ENCODE measurements at regions not wholly inside any gene's neighbourhood (a gene's known extent, or its start where the extent isn't known, plus 50 kb on each side); places are given as distances from the start of the nearest gene placed in this dataset.

DNA sequence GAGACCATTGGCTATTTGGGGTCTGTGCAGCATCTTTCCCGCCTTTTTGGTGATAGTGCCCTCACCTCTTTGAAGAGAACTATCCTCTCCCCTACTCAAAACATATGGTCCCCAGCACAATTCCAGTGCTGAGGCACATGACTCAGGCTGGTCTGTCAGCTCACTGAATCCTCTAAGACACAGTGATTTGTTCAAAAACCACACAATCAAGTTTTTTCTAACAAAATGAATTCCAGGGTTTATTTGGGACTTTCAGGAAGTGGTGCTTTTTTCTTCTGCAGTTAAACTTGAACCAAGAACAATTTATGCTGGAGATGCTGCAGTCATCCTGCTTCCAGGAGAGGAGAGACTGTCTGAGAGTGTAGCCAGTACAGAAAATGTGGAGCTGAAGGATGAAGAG, 142.5 kb upstream of the LMCD1 start:
- ATAC-seq (no peak), FAIRE-seq (no peak), DNase-seq (ENCODE audit: low read depth, low spot score) (no peak)
- Histone ChIP-seq H3K9ac (ENCODE audit: control insufficient read depth, insufficient read depth, low read length) (no peak overlapping the region), H3K27ac (ENCODE audit: control insufficient read depth, insufficient read depth) (no peak overlapping the region), H3K4me1 (ENCODE audit: control insufficient read depth, insufficient read depth, low read length) (no peaks in the 10 kb centered on the region), H3K9me3 (replicated peaks; ENCODE audit: control insufficient read depth, insufficient read depth, low read length) (no peaks in the 10 kb centered on the region; the same call in 2 of the 3 replicates), H3K27me3 (replicated peaks in 1 of 2; ENCODE audit: control insufficient read depth in 2 of 2, insufficient read depth in 2 of 2, low read length in 1 of 2) (no peaks in the 10 kb centered on the region), H3K4me2 (ENCODE audit: control insufficient read depth, insufficient read depth) (no peak overlapping the region), H2AFZ (ENCODE audit: control insufficient read depth, low read depth, low read length) (no peak overlapping the region), H3K4me3 (no peak overlapping the region), H3K36me3 (ENCODE audit: control insufficient read depth in 2 of 2, insufficient read depth in 2 of 2, low read length in 1 of 2) (no peaks in the 10 kb centered on the region), H4K20me1 (ENCODE audit: control insufficient read depth, insufficient read depth) (no peaks in the 10 kb centered on the region), H3K79me2 (ENCODE audit: control insufficient read depth, insufficient read depth, low read length) (no peaks in the 10 kb centered on the region)
- ChIA-PET RAD21 (ENCODE audit: unreplicated experiment) (no interaction called here), CTCF (interaction anchor here (1.8 kb wide), 1 partner anchor 11 kb away, joined by 4 read pairs; no protein-coding TSS in a partner anchor), POLR2A (no interaction called here), SMC1A (ENCODE audit: uncharacterized antibody, unreplicated experiment) (no interaction called here)
- intact Hi-C loops (cut with micrococcal nuclease; ENCODE audit: unreplicated experiment) (no loop called here), in situ Hi-C loops (cut with MboI) (no loop called here)
- no TSS peak for BruUV-seq (replicated peaks)
- 0% methylated on average over 1 of the region's 1 CpG for WGBS (ENCODE audit: insufficient coverage, insufficient replicate concordance, low lambda C conversion rate, missing lambda C conversion rate)
- TF ChIP-seq ZNF207 (IDR thresholded peaks at IDR 0.05; ENCODE audit: borderline replicate concordance): no peak
- no peak for TF ChIP-seq RUNX3 (IDR thresholded peaks at IDR 0.05; ENCODE audit: low read length)
- no peak for TF ChIP-seq SMARCA5 (IDR thresholded peaks at IDR 0.05)
- no peak for TF ChIP-seq NR2C1 (IDR thresholded peaks at IDR 0.05)
- no peak for TF ChIP-seq POU2F2 (IDR thresholded peaks at IDR 0.05; ENCODE audit: borderline replicate concordance, low read depth, low read length)
- TF ChIP-seq POLR2AphosphoS5 (IDR thresholded peaks at IDR 0.05; ENCODE audit: low read length): no peak
- TF ChIP-seq PBX3 (IDR thresholded peaks at IDR 0.05; ENCODE audit: insufficient replicate concordance, low read depth, low read length): no peak
- TF ChIP-seq RB1 (IDR thresholded peaks at IDR 0.05; ENCODE audit: borderline replicate concordance): no peak
- TF ChIP-seq, protein P1, sequence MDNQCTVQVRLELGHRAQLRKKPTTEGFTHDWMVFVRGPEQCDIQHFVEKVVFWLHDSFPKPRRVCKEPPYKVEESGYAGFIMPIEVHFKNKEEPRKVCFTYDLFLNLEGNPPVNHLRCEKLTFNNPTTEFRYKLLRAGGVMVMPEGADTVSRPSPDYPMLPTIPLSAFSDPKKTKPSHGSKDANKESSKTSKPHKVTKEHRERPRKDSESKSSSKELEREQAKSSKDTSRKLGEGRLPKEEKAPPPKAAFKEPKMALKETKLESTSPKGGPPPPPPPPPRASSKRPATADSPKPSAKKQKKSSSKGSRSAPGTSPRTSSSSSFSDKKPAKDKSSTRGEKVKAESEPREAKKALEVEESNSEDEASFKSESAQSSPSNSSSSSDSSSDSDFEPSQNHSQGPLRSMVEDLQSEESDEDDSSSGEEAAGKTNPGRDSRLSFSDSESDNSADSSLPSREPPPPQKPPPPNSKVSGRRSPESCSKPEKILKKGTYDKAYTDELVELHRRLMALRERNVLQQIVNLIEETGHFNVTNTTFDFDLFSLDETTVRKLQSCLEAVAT (IDR thresholded peaks at IDR 0.05): no peak
- TF ChIP-seq, protein P2, sequence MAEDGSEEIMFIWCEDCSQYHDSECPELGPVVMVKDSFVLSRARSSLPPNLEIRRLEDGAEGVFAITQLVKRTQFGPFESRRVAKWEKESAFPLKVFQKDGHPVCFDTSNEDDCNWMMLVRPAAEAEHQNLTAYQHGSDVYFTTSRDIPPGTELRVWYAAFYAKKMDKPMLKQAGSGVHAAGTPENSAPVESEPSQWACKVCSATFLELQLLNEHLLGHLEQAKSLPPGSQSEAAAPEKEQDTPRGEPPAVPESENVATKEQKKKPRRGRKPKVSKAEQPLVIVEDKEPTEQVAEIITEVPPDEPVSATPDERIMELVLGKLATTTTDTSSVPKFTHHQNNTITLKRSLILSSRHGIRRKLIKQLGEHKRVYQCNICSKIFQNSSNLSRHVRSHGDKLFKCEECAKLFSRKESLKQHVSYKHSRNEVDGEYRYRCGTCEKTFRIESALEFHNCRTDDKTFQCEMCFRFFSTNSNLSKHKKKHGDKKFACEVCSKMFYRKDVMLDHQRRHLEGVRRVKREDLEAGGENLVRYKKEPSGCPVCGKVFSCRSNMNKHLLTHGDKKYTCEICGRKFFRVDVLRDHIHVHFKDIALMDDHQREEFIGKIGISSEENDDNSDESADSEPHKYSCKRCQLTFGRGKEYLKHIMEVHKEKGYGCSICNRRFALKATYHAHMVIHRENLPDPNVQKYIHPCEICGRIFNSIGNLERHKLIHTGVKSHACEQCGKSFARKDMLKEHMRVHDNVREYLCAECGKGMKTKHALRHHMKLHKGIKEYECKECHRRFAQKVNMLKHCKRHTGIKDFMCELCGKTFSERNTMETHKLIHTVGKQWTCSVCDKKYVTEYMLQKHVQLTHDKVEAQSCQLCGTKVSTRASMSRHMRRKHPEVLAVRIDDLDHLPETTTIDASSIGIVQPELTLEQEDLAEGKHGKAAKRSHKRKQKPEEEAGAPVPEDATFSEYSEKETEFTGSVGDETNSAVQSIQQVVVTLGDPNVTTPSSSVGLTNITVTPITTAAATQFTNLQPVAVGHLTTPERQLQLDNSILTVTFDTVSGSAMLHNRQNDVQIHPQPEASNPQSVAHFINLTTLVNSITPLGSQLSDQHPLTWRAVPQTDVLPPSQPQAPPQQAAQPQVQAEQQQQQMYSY (CRISPR knock-in tag; IDR thresholded peaks at IDR 0.05): no peak
- TF ChIP-seq BMI1 (IDR thresholded peaks at IDR 0.05; ENCODE audit: borderline replicate concordance): no peak
- no peak for TF ChIP-seq POLR2A (IDR thresholded peaks at IDR 0.05; ENCODE audit: low read depth, low read length)
- no peak for TF ChIP-seq CTCF (IDR thresholded peaks at IDR 0.05 in 2 of 3, conservative IDR thresholded peaks at IDR 0.05 in 1 of 3; ENCODE audit: control insufficient read depth in 2 of 3, extremely low read depth in 1 of 3, insufficient read depth in 1 of 3, low read depth in 3 of 3, low read length in 3 of 3)
- TF ChIP-seq ESRRA (IDR thresholded peaks at IDR 0.05; ENCODE audit: low read length): no peak
- no peak for TF ChIP-seq ZBED1 (IDR thresholded peaks at IDR 0.05; ENCODE audit: borderline replicate concordance)
- no peak for TF ChIP-seq BHLHE40 (IDR thresholded peaks at IDR 0.05; ENCODE audit: borderline replicate concordance in 1 of 2, low read depth in 2 of 2, low read length in 1 of 2)
- no peak for TF ChIP-seq E2F4 (IDR thresholded peaks at IDR 0.05; ENCODE audit: low read depth, low read length)
